ENCODE measurements at regions not wholly inside any gene's neighbourhood (a gene's known extent, or its start where the extent isn't known, plus 50 kb on each side); places are given as distances from the start of the nearest gene placed in this dataset.

DNA sequence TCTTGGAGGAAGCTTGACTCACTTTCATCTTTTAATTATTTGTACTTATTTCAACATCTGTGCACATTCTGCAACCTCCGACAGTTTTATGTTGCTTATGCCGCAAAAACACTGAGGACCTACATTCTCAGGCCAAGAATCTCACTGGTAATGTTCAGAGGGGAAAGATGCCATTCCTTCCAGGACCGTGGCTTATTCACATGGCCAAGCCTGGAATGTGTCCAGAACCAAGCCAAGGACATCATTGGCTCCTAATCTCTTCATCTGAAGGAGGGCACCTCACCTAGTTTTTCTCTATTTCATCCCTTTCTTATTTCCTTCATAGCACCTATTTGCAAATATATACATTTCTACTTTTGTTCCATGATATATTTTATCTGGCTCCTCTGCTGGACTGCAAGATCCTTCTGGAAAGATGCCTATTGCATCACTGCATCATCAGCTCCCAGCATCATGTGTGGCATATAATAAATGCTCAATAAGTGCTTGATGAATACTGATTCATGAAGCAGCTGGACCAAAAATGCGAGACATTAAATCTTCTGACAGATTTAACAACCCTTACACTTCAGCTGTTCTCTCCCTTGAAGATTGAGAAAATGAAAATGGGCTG lies 377.1 kb downstream of the TNS1 start:
- in situ Hi-C loops (cut with MboI): no loop called here
- Histone ChIP-seq H3K4me2 (ENCODE audit: control insufficient read depth, insufficient read depth) (no peak overlapping the region), H3K4me1 (ENCODE audit: control insufficient read depth, insufficient read depth, low read length) (no peaks in the 10 kb centered on the region), H3K79me2 (ENCODE audit: control insufficient read depth, insufficient read depth, low read length) (no peaks in the 10 kb centered on the region), H2AFZ (ENCODE audit: control insufficient read depth, low read depth, low read length) (no peak overlapping the region), H4K20me1 (ENCODE audit: control insufficient read depth, insufficient read depth) (no peaks in the 10 kb centered on the region), H3K27me3 (replicated peaks in 1 of 2; ENCODE audit: control insufficient read depth in 2 of 2, insufficient read depth in 2 of 2, low read length in 1 of 2) (peaks cover 3% of the 10 kb centered on the region in 2 experiments; a peak in 1 of 4 replicates), H3K27ac (ENCODE audit: control insufficient read depth, insufficient read depth) (no peak overlapping the region), H3K36me3 (ENCODE audit: control insufficient read depth in 2 of 2, insufficient read depth in 2 of 2, low read length in 1 of 2) (no peaks in the 10 kb centered on the region), H3K9ac (ENCODE audit: control insufficient read depth, insufficient read depth, low read length) (no peak overlapping the region), H3K9me3 (replicated peaks; ENCODE audit: control insufficient read depth, insufficient read depth, low read length) (no peaks in the 10 kb centered on the region), H3K4me3 (no peak overlapping the region)
- BruUV-seq (replicated peaks): no TSS peak
- TF ChIP-seq EGR1 (IDR thresholded peaks at IDR 0.05; ENCODE audit: borderline replicate concordance in 1 of 2, low read depth in 2 of 2, low read length in 2 of 2) (no peak), BRCA1 (IDR thresholded peaks at IDR 0.05; ENCODE audit: low read depth, low read length) (no peak)
- DNase-seq (ENCODE audit: low read depth, low spot score) (no peak), FAIRE-seq (no peak), ATAC-seq (no peak)
- POLR2A ChIA-PET: no interaction called here
- RAD21 ChIA-PET (ENCODE audit: unreplicated experiment): no interaction called here
- 46% methylated on average over 4 of the region's 4 CpGs for WGBS (ENCODE audit: insufficient coverage, insufficient replicate concordance, low lambda C conversion rate, missing lambda C conversion rate)
- SMC1A ChIA-PET (ENCODE audit: uncharacterized antibody, unreplicated experiment): no interaction called here
- CTCF ChIA-PET: interaction anchor here (1.4 kb wide), 1 partner anchor 25 kb away, joined by 3 read pairs; no protein-coding TSS in a partner anchor
- intact Hi-C loops (cut with micrococcal nuclease; ENCODE audit: unreplicated experiment): no loop called here

DNA sequence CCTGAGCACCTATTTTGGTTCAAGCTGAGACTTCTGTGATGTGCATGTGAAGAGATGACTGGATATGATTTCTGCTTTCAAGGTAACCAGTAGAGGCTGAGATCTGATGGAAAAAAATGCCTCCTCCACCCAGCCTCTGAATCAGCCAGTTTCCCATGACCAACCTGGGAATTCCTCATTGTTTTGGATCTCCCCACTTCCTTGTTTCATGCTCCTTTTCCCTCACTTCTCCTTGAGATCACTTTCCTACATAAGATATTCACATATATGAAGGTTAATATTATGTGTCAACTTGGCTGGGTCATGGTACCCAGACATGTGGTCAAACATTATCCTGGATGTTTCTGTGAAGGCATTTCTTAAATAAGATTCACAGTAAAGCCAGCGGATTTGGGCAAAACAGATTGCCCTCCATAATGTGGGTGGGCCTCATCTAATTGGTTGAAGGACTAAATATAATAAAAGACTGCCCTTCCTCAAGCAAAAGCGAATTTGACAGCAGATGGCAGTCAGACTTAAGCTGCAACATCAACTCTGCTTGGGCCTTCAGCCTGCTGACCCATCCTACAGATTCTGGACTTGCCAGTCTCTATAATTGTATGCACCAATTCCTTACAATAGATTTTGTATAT lies 379.4 kb downstream of the TNS1 start:
- Histone ChIP-seq H3K27ac (ENCODE audit: control insufficient read depth, insufficient read depth) (no peak overlapping the region), H3K9ac (ENCODE audit: control insufficient read depth, insufficient read depth, low read length) (no peak overlapping the region), H3K27me3 (replicated peaks in 1 of 2; ENCODE audit: control insufficient read depth in 2 of 2, insufficient read depth in 2 of 2, low read length in 1 of 2) (peaks cover 1 to 3% of the 10 kb centered on the region in 2 experiments; a peak in 1 of 4 replicates), H3K4me3 (no peak overlapping the region), H4K20me1 (ENCODE audit: control insufficient read depth, insufficient read depth) (no peaks in the 10 kb centered on the region), H3K79me2 (ENCODE audit: control insufficient read depth, insufficient read depth, low read length) (no peaks in the 10 kb centered on the region), H2AFZ (ENCODE audit: control insufficient read depth, low read depth, low read length) (no peak overlapping the region), H3K4me2 (ENCODE audit: control insufficient read depth, insufficient read depth) (no peak overlapping the region), H3K4me1 (ENCODE audit: control insufficient read depth, insufficient read depth, low read length) (no peaks in the 10 kb centered on the region), H3K36me3 (ENCODE audit: control insufficient read depth in 2 of 2, insufficient read depth in 2 of 2, low read length in 1 of 2) (no peaks in the 10 kb centered on the region), H3K9me3 (replicated peaks; ENCODE audit: control insufficient read depth, insufficient read depth, low read length) (no peaks in the 10 kb centered on the region)
- FAIRE-seq (no peak), ATAC-seq (no peak), DNase-seq (ENCODE audit: low read depth, low spot score) (no peak)
- POLR2A ChIA-PET: no interaction called here
- TF ChIP-seq CREM (IDR thresholded peaks at IDR 0.05; ENCODE audit: low read depth): no peak
- TF ChIP-seq, protein P1, sequence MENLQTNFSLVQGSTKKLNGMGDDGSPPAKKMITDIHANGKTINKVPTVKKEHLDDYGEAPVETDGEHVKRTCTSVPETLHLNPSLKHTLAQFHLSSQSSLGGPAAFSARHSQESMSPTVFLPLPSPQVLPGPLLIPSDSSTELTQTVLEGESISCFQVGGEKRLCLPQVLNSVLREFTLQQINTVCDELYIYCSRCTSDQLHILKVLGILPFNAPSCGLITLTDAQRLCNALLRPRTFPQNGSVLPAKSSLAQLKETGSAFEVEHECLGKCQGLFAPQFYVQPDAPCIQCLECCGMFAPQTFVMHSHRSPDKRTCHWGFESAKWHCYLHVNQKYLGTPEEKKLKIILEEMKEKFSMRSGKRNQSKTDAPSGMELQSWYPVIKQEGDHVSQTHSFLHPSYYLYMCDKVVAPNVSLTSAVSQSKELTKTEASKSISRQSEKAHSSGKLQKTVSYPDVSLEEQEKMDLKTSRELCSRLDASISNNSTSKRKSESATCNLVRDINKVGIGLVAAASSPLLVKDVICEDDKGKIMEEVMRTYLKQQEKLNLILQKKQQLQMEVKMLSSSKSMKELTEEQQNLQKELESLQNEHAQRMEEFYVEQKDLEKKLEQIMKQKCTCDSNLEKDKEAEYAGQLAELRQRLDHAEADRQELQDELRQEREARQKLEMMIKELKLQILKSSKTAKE (IDR thresholded peaks at IDR 0.05; ENCODE audit: low read depth, poor library complexity, severe bottlenecking): no peak
- no peak for TF ChIP-seq BACH1 (IDR thresholded peaks at IDR 0.05; ENCODE audit: borderline replicate concordance)
- TF ChIP-seq, protein P2, sequence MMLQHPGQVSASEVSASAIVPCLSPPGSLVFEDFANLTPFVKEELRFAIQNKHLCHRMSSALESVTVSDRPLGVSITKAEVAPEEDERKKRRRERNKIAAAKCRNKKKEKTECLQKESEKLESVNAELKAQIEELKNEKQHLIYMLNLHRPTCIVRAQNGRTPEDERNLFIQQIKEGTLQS (IDR thresholded peaks at IDR 0.05; ENCODE audit: borderline replicate concordance, extremely low read depth, low read depth, low read length): no peak
- TF ChIP-seq MTA2 (IDR thresholded peaks at IDR 0.05; ENCODE audit: low read depth): no peak
- TF ChIP-seq SUZ12 (IDR thresholded peaks at IDR 0.05; ENCODE audit: unreplicated experiment): no peak
- SMC1A ChIA-PET (ENCODE audit: uncharacterized antibody, unreplicated experiment): no interaction called here
- RAD21 ChIA-PET (ENCODE audit: unreplicated experiment): no interaction called here
- WGBS (ENCODE audit: insufficient coverage, insufficient replicate concordance, low lambda C conversion rate, missing lambda C conversion rate): 3% methylated on average over 2 of the region's 2 CpGs
- BruUV-seq (replicated peaks): no TSS peak
- in situ Hi-C loops (cut with MboI): no loop called here
- intact Hi-C loops (cut with micrococcal nuclease; ENCODE audit: unreplicated experiment): no loop called here
- CTCF ChIA-PET: no interaction called here

Data from GM12878 (cell line).